GM12878 (cell line): ENCODE measurements at regions not wholly inside any gene's neighbourhood (a gene's known extent, or its start where the extent isn't known, plus 50 kb on each side); places are given as distances from the start of the nearest gene placed in this dataset.

Source experiments
- ATAC-seq: fragments of 200-7000 bp; cut with Tn5 transposase; 3 replicates; pipeline ENCODE4 v1.9.1; 2020; ENCODE audit warnings: mild to moderate bottlenecking, moderate library complexity
- BruUV-seq: library from RNA; stranded (reverse); fragments of 400-500 nt; replicated peaks from 2 replicates; lab custom pipeline; 2021; lab: Mats Ljungman, UMichigan
- CTCF ChIA-PET: fragments of 300-600 bp; sonication (Branson Sonifier 250); formaldehyde crosslinking; extraction: SDS; loops from one replicate; lab custom pipeline; 2021; ENCODE audit warnings: inconsistent platforms; lab: Yijun Ruan, JAX
- POLR2A ChIA-PET: fragments of 350-600 bp; formaldehyde crosslinking; extraction: SDS; loops from one replicate; lab custom pipeline; 2021; ENCODE audit warnings: inconsistent platforms; lab: Charles Lee
- RAD21 ChIA-PET: fragments of 300-600 bp; sonication (Branson Sonifier 250); formaldehyde crosslinking; loops from one replicate; lab custom pipeline; 2023; ENCODE audit warnings: antibody characterized with exemption; ENCODE audit not compliant: unreplicated experiment; lab: Charles Lee
- SMC1A ChIA-PET: fragments of 300-600 bp; sonication (Branson Sonifier 250); formaldehyde crosslinking; loops from one replicate; lab custom pipeline; 2023; ENCODE audit not compliant: unreplicated experiment, uncharacterized antibody; lab: Charles Lee
- DNase-seq: peaks from one replicate; pipeline ENCODE4 v3.0.0-alpha.2; 2011; ENCODE audit warnings: low read depth, low spot score
- FAIRE-seq: peaks from 3 replicates; lab custom pipeline; 2011; peaks lifted over from hg19 to GRCh38; lab: Jason Lieb, UNC
- H2AFZ ChIP-seq: 2 replicates; pipeline ENCODE4 v1.6.0; 2011; ENCODE audit warnings: low read depth, low read length, control low read depth; ENCODE audit not compliant: control insufficient read depth
- H3K27ac ChIP-seq: 2 replicates; pipeline ENCODE4 v1.5.1; 2011; ENCODE audit warnings: control low read depth; ENCODE audit not compliant: control insufficient read depth, insufficient read depth
- H3K27me3 ChIP-seq, 2 experiments: replicated peaks in 1 of 2; 2 replicates each; pipeline versions ENCODE4 v1.6.0 to v1.6.1; 2011; ENCODE audit warnings: low read length in 1 of 2; ENCODE audit not compliant: control insufficient read depth in 2 of 2, insufficient read depth in 2 of 2
- H3K36me3 ChIP-seq, 2 experiments: 2 replicates each; pipeline ENCODE4 v1.5.1; 2011; ENCODE audit warnings: low read length in 1 of 2; ENCODE audit not compliant: control insufficient read depth in 2 of 2, insufficient read depth in 2 of 2
- H3K4me1 ChIP-seq: 2 replicates; pipeline ENCODE4 v1.6.1; 2011; ENCODE audit warnings: mild to moderate bottlenecking, low read length, moderate library complexity, mixed read lengths; ENCODE audit not compliant: control insufficient read depth, insufficient read depth
- H3K4me2 ChIP-seq: 2 replicates; pipeline ENCODE4 v1.6.0; 2011; ENCODE audit warnings: control low read depth; ENCODE audit not compliant: control insufficient read depth, insufficient read depth
- H3K4me3 ChIP-seq: fragments of 200-600 bp; sonication (generic); 2 replicates; pipeline ENCODE4 v1.5.1; 2016
- H3K79me2 ChIP-seq: 2 replicates; pipeline ENCODE4 v1.6.0; 2011; ENCODE audit warnings: low read length; ENCODE audit not compliant: control insufficient read depth, insufficient read depth
- H3K9ac ChIP-seq: 2 replicates; pipeline ENCODE4 v1.8.0; 2011; ENCODE audit warnings: low read length, control low read depth, mixed read lengths; ENCODE audit not compliant: control insufficient read depth, insufficient read depth
- H3K9me3 ChIP-seq: replicated peaks from 3 replicates; pipeline ENCODE4 v1.5.1; 2011; ENCODE audit warnings: mild to moderate bottlenecking, low read length; ENCODE audit not compliant: control insufficient read depth, insufficient read depth
- H4K20me1 ChIP-seq: 2 replicates; pipeline ENCODE4 v1.6.0; 2011; ENCODE audit not compliant: control insufficient read depth, insufficient read depth
- EP300 ChIP-seq, 2 experiments: fragments of 150-350 bp in 1 of 2; IDR thresholded peaks; 2 replicates each; pipeline ENCODE4 v1.6.1; 2011 to 2012; ENCODE audit warnings: low read depth in 2 of 2, low read length in 2 of 2, borderline replicate concordance in 1 of 2, improper control_type of control experiment in 1 of 2, inconsistent platforms in 1 of 2; ENCODE audit not compliant: control insufficient read depth in 1 of 2
- HDAC6 ChIP-seq: fragments of 200-600 bp; sonication (generic); IDR thresholded peaks from one replicate; pipeline ENCODE4 v1.8.0; 2017; ENCODE audit warnings: antibody characterized with exemption; ENCODE audit not compliant: unreplicated experiment
- IRF4 ChIP-seq: IDR thresholded peaks from 2 replicates; pipeline ENCODE4 v1.6.1; 2011; ENCODE audit warnings: low read depth, low read length
- LARP7 ChIP-seq: fragments of 450-650 bp; IDR thresholded peaks from 2 replicates; pipeline ENCODE4 v1.6.1; 2017; ENCODE audit warnings: mild to moderate bottlenecking
- MTA3 ChIP-seq: IDR thresholded peaks from 2 replicates; pipeline ENCODE4 v1.6.1; 2012; ENCODE audit warnings: low read length, inconsistent platforms, borderline replicate concordance
- MXI1 ChIP-seq: fragments of 150-350 bp; IDR thresholded peaks from 2 replicates; pipeline ENCODE4 v1.6.1; 2011; ENCODE audit warnings: low read depth, mild to moderate bottlenecking, inconsistent platforms, low read length, improper control_type of control experiment
- MYB ChIP-seq: fragments of 150-350 bp; IDR thresholded peaks from 2 replicates; pipeline ENCODE4 v1.6.1; 2014; ENCODE audit warnings: mild to moderate bottlenecking, low read depth, low read length, borderline replicate concordance
- RAD21 ChIP-seq: IDR thresholded peaks from 2 replicates; pipeline ENCODE4 v1.6.1; 2011; ENCODE audit warnings: mild to moderate bottlenecking, low read depth, low read length, moderate library complexity; ENCODE audit not compliant: insufficient read depth
- SIN3A ChIP-seq: IDR thresholded peaks from 2 replicates; pipeline ENCODE4 v1.6.1; 2012; ENCODE audit warnings: low read depth, low read length, improper control_type of control experiment
- SMAD5 ChIP-seq: IDR thresholded peaks from 2 replicates; pipeline ENCODE4 v1.6.1; 2016; ENCODE audit warnings: antibody characterized with exemption, low read depth
- SP1 ChIP-seq: IDR thresholded peaks from one replicate; pipeline ENCODE4 v1.6.1; 2011; ENCODE audit warnings: low read depth, low read length
- SPI1 ChIP-seq: IDR thresholded peaks from 2 replicates; pipeline ENCODE4 v1.6.1; 2011; ENCODE audit warnings: low read depth, mild to moderate bottlenecking, low read length, moderate library complexity, borderline replicate concordance; ENCODE audit not compliant: insufficient read depth
- TCF7 ChIP-seq: IDR thresholded peaks from 2 replicates; pipeline ENCODE4 v1.6.1; 2014; ENCODE audit warnings: antibody characterized with exemption, borderline replicate concordance
- ZBED1 ChIP-seq: IDR thresholded peaks from 2 replicates; pipeline ENCODE4 v1.6.1; 2016; ENCODE audit warnings: borderline replicate concordance
- ZNF24 ChIP-seq: fragments of 450-650 bp; IDR thresholded peaks from 2 replicates; pipeline ENCODE4 v1.6.1; 2017; ENCODE audit warnings: antibody characterized with exemption, mild to moderate bottlenecking
- ZNF274 ChIP-seq: IDR thresholded peaks from one replicate; pipeline ENCODE4 v1.8.0; 2011; ENCODE audit not compliant: insufficient read length, insufficient read depth
- WGBS: methylation state at CpG from one replicate; pipeline ENCODE4 v1.1.6; 2016; ENCODE audit warnings: low lambda C conversion rate; ENCODE audit not compliant: insufficient replicate concordance, insufficient coverage; ENCODE audit errors: missing lambda C conversion rate; 5-methylcytosine and 5-hydroxymethylcytosine counted together
- in situ Hi-C: fragments of 300-500 bp; cut with MboI; formaldehyde crosslinking; loops from 9 replicates; pipeline ENCODE4 v1.14.3; 2018; ENCODE audit warnings: mixed read lengths
- intact Hi-C: fragments of 100-400 bp; cut with micrococcal nuclease; formaldehyde crosslinking; loops from one replicate; pipeline ENCODE4 v1.14.2; 2022; ENCODE audit not compliant: unreplicated experiment
- TF ChIP-seq, protein P1 (sequence below): IDR thresholded peaks from 2 replicates; pipeline ENCODE4 v1.6.1; 2011; ENCODE audit warnings: low read depth, low read length, improper control_type of control experiment, borderline replicate concordance

- intact Hi-C loops, result no loop called here
- Histone ChIP-seq H3K4me3 (no peak overlapping the region), H3K9me3 (no peaks in the 10 kb centered on the region)
- CTCF ChIA-PET, result no interaction called here
- TF ChIP-seq LARP7 (no peak), TCF7 (no peak), MYB (no peak), SIN3A (no peak), ZNF274 (no peak), MXI1 (no peak), SP1 (no peak), ZNF24 (no peak), SMAD5 (no peak), ZBED1 (no peak), IRF4 (no peak), MTA3 (no peak), RAD21 (no peak), HDAC6 (no peak), SPI1 (no peak), EP300 (IDR thresholded peaks at IDR 0.05; ENCODE audit: borderline replicate concordance in 1 of 2, control insufficient read depth in 1 of 2, low read depth in 2 of 2, low read length in 2 of 2) (no peak)
- TF ChIP-seq, protein P1, sequence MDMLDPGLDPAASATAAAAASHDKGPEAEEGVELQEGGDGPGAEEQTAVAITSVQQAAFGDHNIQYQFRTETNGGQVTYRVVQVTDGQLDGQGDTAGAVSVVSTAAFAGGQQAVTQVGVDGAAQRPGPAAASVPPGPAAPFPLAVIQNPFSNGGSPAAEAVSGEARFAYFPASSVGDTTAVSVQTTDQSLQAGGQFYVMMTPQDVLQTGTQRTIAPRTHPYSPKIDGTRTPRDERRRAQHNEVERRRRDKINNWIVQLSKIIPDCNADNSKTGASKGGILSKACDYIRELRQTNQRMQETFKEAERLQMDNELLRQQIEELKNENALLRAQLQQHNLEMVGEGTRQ, result no peak
- TF ChIP-seq, all 136 proteins: peak for 0
- ChIA-PET RAD21 (no interaction called here), SMC1A (interaction anchor here (1.0 kb wide), 1 partner anchor 8 kb away, joined by 3 read pairs; no protein-coding TSS in a partner anchor), POLR2A (no interaction called here)
- ATAC-seq (no peak), FAIRE-seq (no peak), DNase-seq (no peak)
- Histone ChIP-seq H3K9ac (no peak overlapping the region), H2AFZ (no peak overlapping the region), H4K20me1 (no peaks in the 10 kb centered on the region), H3K27me3 (no peaks in the 10 kb centered on the region), H3K27ac (no peak overlapping the region), H3K79me2 (no peaks in the 10 kb centered on the region), H3K4me2 (no peak overlapping the region), H3K36me3 (no peaks in the 10 kb centered on the region), H3K4me1 (no peaks in the 10 kb centered on the region)
- 20% methylated on average over 4 of the region's 4 CpGs for WGBS
- BruUV-seq, result no TSS peak
- in situ Hi-C loops, result no loop called here
These were observed 1280.4 kb downstream of the NSUN3 start for GRCh38 chr3:95343228-95343627.
